Effector memory CD8-positive, alpha-beta T cell (primary cell): ENCODE measurements at regions not wholly inside any gene's neighbourhood (a gene's known extent, or its start where the extent isn't known, plus 50 kb on each side); places are given as distances from the start of the nearest gene placed in this dataset.

Experiments
- ATAC-seq: fragments of 150-1000 bp; cut with Tn5 transposase; replicated peaks from 2 replicates; pipeline ENCODE4 v1.10.0; 2021; ENCODE audit warnings: mild to moderate bottlenecking, moderate library complexity
- DNase-seq, 3 experiments: peaks; one replicate each; pipeline ENCODE4 v3.0.0; 2021
- H3K27ac Mint-ChIP-seq, 2 donors: one replicate each; pipeline ENCODE4 v1.8.0; 2022; ENCODE audit warnings: mild to moderate bottlenecking in 2 of 2, mixed read lengths in 2 of 2, moderate library complexity in 2 of 2
- H3K27me3 Mint-ChIP-seq, 2 donors: one replicate each; pipeline ENCODE4 v1.8.0; 2022; ENCODE audit warnings: mixed read lengths in 2 of 2
- H3K36me3 Mint-ChIP-seq: one replicate; pipeline ENCODE4 v1.8.0; 2022; ENCODE audit warnings: mild to moderate bottlenecking, moderate library complexity, mixed read lengths; ENCODE audit not compliant: insufficient read depth
- H3K4me1 Mint-ChIP-seq, 2 donors: one replicate each; pipeline ENCODE4 v1.8.0; 2022; ENCODE audit warnings: low read depth in 2 of 2, mixed read lengths in 2 of 2
- H3K4me3 Mint-ChIP-seq, 2 donors: one replicate each; pipeline ENCODE4 v1.8.0; 2022; ENCODE audit warnings: mild to moderate bottlenecking in 2 of 2, mixed read lengths in 2 of 2, moderate library complexity in 2 of 2
- H3K9me3 Mint-ChIP-seq, 2 donors: one replicate each; pipeline ENCODE4 v1.8.0; 2022; ENCODE audit warnings: mixed read lengths in 2 of 2

GRCh38 chr4:143046906-143047305, 137.8 kb upstream of the USP38 start:
- H3K27me3 Mint-ChIP-seq, result no peaks in the 10 kb centered on the region
- no peak for DNase-seq

GRCh38 chr4:143054971-143055370, 129.7 kb upstream of the USP38 start:
- Mint-ChIP-seq H3K4me1 (no peaks in the 10 kb centered on the region), H3K27ac (no peak overlapping the region), H3K4me3 (no peak overlapping the region), H3K9me3 (no peaks in the 10 kb centered on the region), H3K36me3 (no peaks in the 10 kb centered on the region), H3K27me3 (no peaks in the 10 kb centered on the region)
- ATAC-seq, result no peak
- DNase-seq, result no peak

More at GRCh38 chr4:143046906-143047305, 137.8 kb upstream of the USP38 start:
- no peak overlapping the region for H3K27ac Mint-ChIP-seq
- H3K9me3 Mint-ChIP-seq, result no peaks in the 10 kb centered on the region
- no peaks in the 10 kb centered on the region for H3K36me3 Mint-ChIP-seq
- H3K4me3 Mint-ChIP-seq, result no peak overlapping the region
- H3K4me1 Mint-ChIP-seq, result no peaks in the 10 kb centered on the region
- no peak for ATAC-seq

- H3K4me3 Mint-ChIP-seq, result no peak overlapping the region
- H3K9me3 Mint-ChIP-seq, result no peaks in the 10 kb centered on the region
- no peaks in the 10 kb centered on the region for H3K4me1 Mint-ChIP-seq
- no peaks in the 10 kb centered on the region for H3K27me3 Mint-ChIP-seq
- ATAC-seq (no peak), DNase-seq (no peak)
- no peaks in the 10 kb centered on the region for H3K36me3 Mint-ChIP-seq
- no peak overlapping the region for H3K27ac Mint-ChIP-seq
These were observed 128.7 kb upstream of the USP38 start for GRCh38 chr4:143055997-143056396.

GRCh38 chr4:143071351-143071750, 113.4 kb upstream of the USP38 start:
- ATAC-seq (no peak), DNase-seq (no peak)
- Mint-ChIP-seq H3K27ac (no peak overlapping the region), H3K4me1 (no peaks in the 10 kb centered on the region), H3K9me3 (peaks cover 0 to 6% of the 10 kb centered on the region in 2 donors), H3K27me3 (peaks cover 10 to 13% of the 10 kb centered on the region in 2 donors), H3K4me3 (no peak overlapping the region), H3K36me3 (no peaks in the 10 kb centered on the region)

- DNase-seq (no peak), ATAC-seq (no peak)
- no peaks in the 10 kb centered on the region for H3K4me1 Mint-ChIP-seq
- H3K9me3 Mint-ChIP-seq, result no peaks in the 10 kb centered on the region
- no peak overlapping the region for H3K27ac Mint-ChIP-seq
- no peaks in the 10 kb centered on the region for H3K36me3 Mint-ChIP-seq
- H3K4me3 Mint-ChIP-seq, result no peak overlapping the region
- peaks cover 15 to 22% of the 10 kb centered on the region in 2 donors for H3K27me3 Mint-ChIP-seq
These were observed 108.0 kb upstream of the USP38 start for GRCh38 chr4:143076723-143077122.

- H3K4me3 Mint-ChIP-seq, result no peak overlapping the region
- no peaks in the 10 kb centered on the region for H3K36me3 Mint-ChIP-seq
- no peaks in the 10 kb centered on the region for H3K9me3 Mint-ChIP-seq
- peaks cover 15 to 35% of the 10 kb centered on the region in 2 donors for H3K27me3 Mint-ChIP-seq
- ATAC-seq (no peak), DNase-seq (no peak)
- peaks cover 0 to 3% of the 10 kb centered on the region in 2 donors for H3K4me1 Mint-ChIP-seq
- H3K27ac Mint-ChIP-seq, result no peak overlapping the region
These were observed 102.0 kb upstream of the USP38 start for GRCh38 chr4:143082701-143083100.

GRCh38 chr4:143083756-143084472, 100.8 kb upstream of the USP38 start:
- no peak overlapping the region for H3K4me3 Mint-ChIP-seq
- peaks cover 5 to 26% of the 10 kb centered on the region in 2 donors for H3K27me3 Mint-ChIP-seq
- H3K27ac Mint-ChIP-seq, result no peak overlapping the region
- H3K9me3 Mint-ChIP-seq, result no peaks in the 10 kb centered on the region
- no peaks in the 10 kb centered on the region for H3K36me3 Mint-ChIP-seq
- H3K4me1 Mint-ChIP-seq, result peaks cover 0 to 3% of the 10 kb centered on the region in 2 donors
- ATAC-seq (no peak), DNase-seq (no peak)

GRCh38 chr4:143084566-143084965, 100.2 kb upstream of the USP38 start:
- H3K4me3 Mint-ChIP-seq, result no peak overlapping the region
- H3K27me3 Mint-ChIP-seq, result peaks cover 0 to 26% of the 10 kb centered on the region in 2 donors
- no peak for ATAC-seq
- no peaks in the 10 kb centered on the region for H3K9me3 Mint-ChIP-seq
- H3K36me3 Mint-ChIP-seq, result no peaks in the 10 kb centered on the region
- DNase-seq, result no peak
- no peak overlapping the region for H3K27ac Mint-ChIP-seq
- H3K4me1 Mint-ChIP-seq, result peaks cover 0 to 3% of the 10 kb centered on the region in 2 donors

- DNase-seq (no peak), ATAC-seq (no peak)
- Mint-ChIP-seq H3K27ac (no peak overlapping the region), H3K36me3 (no peaks in the 10 kb centered on the region), H3K27me3 (peaks cover 0 to 20% of the 10 kb centered on the region in 2 donors), H3K4me1 (peaks cover 0 to 3% of the 10 kb centered on the region in 2 donors), H3K4me3 (no peak overlapping the region), H3K9me3 (no peaks in the 10 kb centered on the region)
These were observed 99.5 kb upstream of the USP38 start for GRCh38 chr4:143085224-143085623.

- DNase-seq (no peak), ATAC-seq (no peak)
- no peak overlapping the region for H3K4me3 Mint-ChIP-seq
- peaks cover 0 to 3% of the 10 kb centered on the region in 2 donors for H3K4me1 Mint-ChIP-seq
- no peak overlapping the region for H3K27ac Mint-ChIP-seq
- H3K9me3 Mint-ChIP-seq, result no peaks in the 10 kb centered on the region
- no peaks in the 10 kb centered on the region for H3K36me3 Mint-ChIP-seq
- H3K27me3 Mint-ChIP-seq, result peaks cover 0 to 19% of the 10 kb centered on the region in 2 donors
These were observed 99.1 kb upstream of the USP38 start for GRCh38 chr4:143085659-143086058.

GRCh38 chr4:143089291-143089690, 95.4 kb upstream of the USP38 start:
- Mint-ChIP-seq H3K9me3 (no peaks in the 10 kb centered on the region), H3K27me3 (peaks cover 0 to 8% of the 10 kb centered on the region in 2 donors), H3K27ac (no peak overlapping the region), H3K4me3 (no peak overlapping the region), H3K36me3 (no peaks in the 10 kb centered on the region), H3K4me1 (no peaks in the 10 kb centered on the region)
- DNase-seq (no peak), ATAC-seq (no peak)

GRCh38 chr4:143089847-143090246, 94.9 kb upstream of the USP38 start:
- Mint-ChIP-seq H3K36me3 (no peaks in the 10 kb centered on the region), H3K4me1 (no peaks in the 10 kb centered on the region), H3K27me3 (peaks cover 0 to 8% of the 10 kb centered on the region in 2 donors), H3K4me3 (no peak overlapping the region), H3K27ac (no peak overlapping the region), H3K9me3 (no peaks in the 10 kb centered on the region)
- DNase-seq, result no peak
- no peak for ATAC-seq

- H3K27ac Mint-ChIP-seq, result no peak overlapping the region
- ATAC-seq (no peak), DNase-seq (no peak)
- no peak overlapping the region for H3K4me3 Mint-ChIP-seq
- no peaks in the 10 kb centered on the region for H3K9me3 Mint-ChIP-seq
- no peaks in the 10 kb centered on the region for H3K36me3 Mint-ChIP-seq
- peaks cover 0 to 6% of the 10 kb centered on the region in 2 donors for H3K27me3 Mint-ChIP-seq
- no peaks in the 10 kb centered on the region for H3K4me1 Mint-ChIP-seq
These were observed 92.9 kb upstream of the USP38 start for GRCh38 chr4:143091862-143092261.

GRCh38 chr4:143095447-143095846, 89.3 kb upstream of the USP38 start:
- H3K27ac Mint-ChIP-seq, result no peak overlapping the region
- H3K9me3 Mint-ChIP-seq, result no peaks in the 10 kb centered on the region
- ATAC-seq (no peak), DNase-seq (no peak)
- H3K4me1 Mint-ChIP-seq, result no peaks in the 10 kb centered on the region
- peaks cover 0 to 6% of the 10 kb centered on the region in 2 donors for H3K27me3 Mint-ChIP-seq
- no peak overlapping the region for H3K4me3 Mint-ChIP-seq
- no peaks in the 10 kb centered on the region for H3K36me3 Mint-ChIP-seq
